HG02623 (cell line): ENCODE measurements at regions not wholly inside any gene's neighbourhood (a gene's known extent, or its start where the extent isn't known, plus 50 kb on each side); places are given as distances from the start of the nearest gene placed in this dataset.
"Not testable (repeated sequence)": the region's sequence is repeated elsewhere in the genome, so short reads cannot be mapped to it uniquely, and the experiment has no call there.

Experiments used
- ATAC-seq: cut with Tn5 transposase; IDR thresholded peaks from one replicate; pipeline ENCODE4 v1.9.1; 2021; ENCODE audit warnings: moderate library complexity; ENCODE audit not compliant: unreplicated experiment

GRCh38 chr6:11961923-11962322, 50.2 kb upstream of the HIVEP1 start:
- no peak for ATAC-seq

GRCh38 chr6:11960909-11961779, 51.0 kb upstream of the HIVEP1 start:
- ATAC-seq, result no peak

GRCh38 chr6:11956781-11957180, 55.3 kb upstream of the HIVEP1 start:
- no peak for ATAC-seq

- ATAC-seq, result no peak
Observed at GRCh38 chr6:11953641-11954040, 58.5 kb upstream of the HIVEP1 start.

- no peak for ATAC-seq
Observed at GRCh38 chr6:11952316-11952715, 59.8 kb upstream of the HIVEP1 start.

GRCh38 chr6:11951868-11952267, 60.2 kb upstream of the HIVEP1 start:
- ATAC-seq, result no peak

- ATAC-seq, result no peak
Observed at GRCh38 chr6:11950109-11950508, 62.0 kb upstream of the HIVEP1 start.

GRCh38 chr6:11947575-11947974, 64.5 kb upstream of the HIVEP1 start:
- no peak for ATAC-seq

- no peak for ATAC-seq
Observed at GRCh38 chr6:11947063-11947462, 65.0 kb upstream of the HIVEP1 start.

GRCh38 chr6:11944111-11944510, 68.0 kb upstream of the HIVEP1 start:
- no peak for ATAC-seq

- no peak for ATAC-seq
Observed at GRCh38 chr6:11943060-11943459, 69.1 kb upstream of the HIVEP1 start.

- no peak for ATAC-seq
Observed at GRCh38 chr6:11942185-11942864, 69.8 kb upstream of the HIVEP1 start.

- ATAC-seq, result not testable (repeated sequence)
Observed at GRCh38 chr6:11940532-11941166, 71.5 kb upstream of the HIVEP1 start.

GRCh38 chr6:11938285-11938890, 73.7 kb upstream of the HIVEP1 start:
- ATAC-seq, result no peak

- no peak for ATAC-seq
Observed at GRCh38 chr6:11934638-11935037, 77.5 kb upstream of the HIVEP1 start.

GRCh38 chr6:11932892-11933291, 79.2 kb upstream of the HIVEP1 start:
- ATAC-seq, result not testable (repeated sequence)

- no peak for ATAC-seq
Observed at GRCh38 chr6:11931296-11932035, 80.6 kb upstream of the HIVEP1 start.

GRCh38 chr6:11930834-11931233, 81.3 kb upstream of the HIVEP1 start:
- ATAC-seq, result not testable (repeated sequence)

- no peak for ATAC-seq
Observed at GRCh38 chr6:11930240-11930639, 81.9 kb upstream of the HIVEP1 start.

GRCh38 chr6:11929241-11929835, 82.8 kb upstream of the HIVEP1 start:
- no peak for ATAC-seq
